Osteoblast (primary cell): ENCODE measurements at regions not wholly inside any gene's neighbourhood (a gene's known extent, or its start where the extent isn't known, plus 50 kb on each side); places are given as distances from the start of the nearest gene placed in this dataset.

ENCODE experiments used
- DNase-seq: peaks from one replicate; pipeline ENCODE4 v3.0.0; 2011; ENCODE audit warnings: low spot score, mixed read lengths; ENCODE audit not compliant: insufficient read length; ENCODE audit errors: missing footprints
- H2AFZ ChIP-seq: 2 replicates; pipeline ENCODE4 v1.6.0; 2011; ENCODE audit warnings: mild to moderate bottlenecking, low read length
- H3K27ac ChIP-seq: 2 replicates; pipeline ENCODE4 v1.5.1; 2011; ENCODE audit warnings: mild to moderate bottlenecking, low read depth, low read length, moderate library complexity
- H3K27me3 ChIP-seq: 2 replicates; pipeline ENCODE4 v1.6.0; 2012; ENCODE audit warnings: mild to moderate bottlenecking, control low read depth, inconsistent platforms, low read length, moderate library complexity; ENCODE audit not compliant: insufficient read depth
- H3K36me3 ChIP-seq: 2 replicates; pipeline ENCODE4 v1.5.1; 2011; ENCODE audit warnings: mild to moderate bottlenecking, low read length, control low read depth, moderate library complexity; ENCODE audit not compliant: insufficient read depth
- H3K4me1 ChIP-seq: 2 replicates; pipeline ENCODE4 v1.5.1; 2011; ENCODE audit warnings: mild to moderate bottlenecking, low read length, control low read depth, moderate library complexity; ENCODE audit not compliant: insufficient read depth
- H3K4me2 ChIP-seq: 2 replicates; pipeline ENCODE4 v1.6.0; 2011; ENCODE audit warnings: mild to moderate bottlenecking, low read length; ENCODE audit not compliant: insufficient read depth
- H3K4me3 ChIP-seq: fragments of 200-600 bp; sonication (generic); 3 replicates; pipeline ENCODE4 v1.5.1; 2012; ENCODE audit warnings: mild to moderate bottlenecking, low read length, inconsistent platforms; ENCODE audit not compliant: insufficient read depth
- H3K79me2 ChIP-seq: 2 replicates; pipeline ENCODE4 v1.6.0; 2012; ENCODE audit warnings: mild to moderate bottlenecking, low read length, control low read depth, inconsistent platforms; ENCODE audit not compliant: insufficient read depth
- H3K9me3 ChIP-seq: 2 replicates; pipeline ENCODE4 v1.5.1; 2011; ENCODE audit warnings: low read depth, low read length, control low read depth
- H4K20me1 ChIP-seq: 2 replicates; pipeline ENCODE4 v1.6.0; 2012; ENCODE audit warnings: mild to moderate bottlenecking, low read length, control low read depth; ENCODE audit not compliant: insufficient read depth
- TF ChIP-seq, protein P1 (sequence below): IDR thresholded peaks from 2 replicates; pipeline ENCODE4 v1.5.1; 2011; ENCODE audit warnings: mild to moderate bottlenecking, low read depth, low read length, moderate library complexity; ENCODE audit errors: extremely low read depth

DNA sequence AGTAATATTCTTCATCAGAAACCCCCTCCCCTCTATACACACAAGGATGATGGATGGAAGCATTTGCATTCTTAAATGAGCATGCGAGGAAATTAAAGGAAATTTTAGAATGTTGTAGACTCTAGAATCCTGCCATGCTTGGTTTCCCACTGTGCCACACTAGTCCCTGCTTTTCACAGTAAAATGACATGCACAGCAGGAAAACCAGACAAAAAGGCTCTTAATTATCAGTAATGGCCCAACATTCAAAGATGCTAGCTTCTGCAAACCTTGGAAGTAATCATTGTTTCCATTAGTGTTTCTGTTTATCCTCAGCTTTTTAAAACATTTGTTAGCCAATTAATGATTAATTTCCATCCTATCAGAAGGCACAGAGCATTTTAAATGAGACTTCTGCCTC is 255.8 kb downstream of the SLCO4C1 start:
- peaks cover 3% of the 10 kb centered on the region for H3K9me3 ChIP-seq
- H3K4me3 ChIP-seq, result no peak overlapping the region
- no peaks in the 10 kb centered on the region for H4K20me1 ChIP-seq

DNA sequence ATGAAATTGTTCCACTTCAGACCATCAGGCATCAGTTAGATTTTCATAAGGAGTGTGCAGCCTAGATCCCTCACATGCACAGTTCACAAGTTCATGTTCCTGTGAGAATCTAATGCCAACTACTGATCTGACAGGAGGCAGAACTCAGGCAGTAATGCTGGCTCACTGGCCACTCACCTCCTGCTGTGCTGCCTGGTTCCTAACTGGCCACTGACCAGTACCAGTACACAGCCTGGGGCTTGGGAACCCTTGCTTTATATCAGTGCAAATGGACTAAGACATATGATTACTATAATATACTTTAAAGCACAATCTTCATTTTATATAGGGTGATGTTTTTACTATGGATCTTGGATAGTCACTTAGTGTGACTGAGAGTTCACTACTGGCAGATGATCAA is 259.2 kb downstream of the SLCO4C1 start:
- Histone ChIP-seq H3K4me3 (no peak overlapping the region), H3K79me2 (no peaks in the 10 kb centered on the region), H3K36me3 (no peaks in the 10 kb centered on the region), H2AFZ (no peak overlapping the region), H3K4me1 (no peaks in the 10 kb centered on the region), H3K4me2 (no peak overlapping the region), H3K27me3 (no peaks in the 10 kb centered on the region), H3K27ac (no peak overlapping the region), H4K20me1 (no peaks in the 10 kb centered on the region), H3K9me3 (peaks cover 3% of the 10 kb centered on the region)
- DNase-seq, result no peak
- TF ChIP-seq, protein P1, sequence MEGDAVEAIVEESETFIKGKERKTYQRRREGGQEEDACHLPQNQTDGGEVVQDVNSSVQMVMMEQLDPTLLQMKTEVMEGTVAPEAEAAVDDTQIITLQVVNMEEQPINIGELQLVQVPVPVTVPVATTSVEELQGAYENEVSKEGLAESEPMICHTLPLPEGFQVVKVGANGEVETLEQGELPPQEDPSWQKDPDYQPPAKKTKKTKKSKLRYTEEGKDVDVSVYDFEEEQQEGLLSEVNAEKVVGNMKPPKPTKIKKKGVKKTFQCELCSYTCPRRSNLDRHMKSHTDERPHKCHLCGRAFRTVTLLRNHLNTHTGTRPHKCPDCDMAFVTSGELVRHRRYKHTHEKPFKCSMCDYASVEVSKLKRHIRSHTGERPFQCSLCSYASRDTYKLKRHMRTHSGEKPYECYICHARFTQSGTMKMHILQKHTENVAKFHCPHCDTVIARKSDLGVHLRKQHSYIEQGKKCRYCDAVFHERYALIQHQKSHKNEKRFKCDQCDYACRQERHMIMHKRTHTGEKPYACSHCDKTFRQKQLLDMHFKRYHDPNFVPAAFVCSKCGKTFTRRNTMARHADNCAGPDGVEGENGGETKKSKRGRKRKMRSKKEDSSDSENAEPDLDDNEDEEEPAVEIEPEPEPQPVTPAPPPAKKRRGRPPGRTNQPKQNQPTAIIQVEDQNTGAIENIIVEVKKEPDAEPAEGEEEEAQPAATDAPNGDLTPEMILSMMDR, result no peak

More for the DNA sequence above, 255.8 kb downstream of the SLCO4C1 start:
- Histone ChIP-seq H3K4me1 (no peaks in the 10 kb centered on the region), H3K4me2 (no peak overlapping the region), H3K79me2 (no peaks in the 10 kb centered on the region), H3K27me3 (no peaks in the 10 kb centered on the region), H2AFZ (no peak overlapping the region), H3K36me3 (no peaks in the 10 kb centered on the region), H3K27ac (no peak overlapping the region)
- TF ChIP-seq, protein P1, result no peak
- no peak for DNase-seq

DNA sequence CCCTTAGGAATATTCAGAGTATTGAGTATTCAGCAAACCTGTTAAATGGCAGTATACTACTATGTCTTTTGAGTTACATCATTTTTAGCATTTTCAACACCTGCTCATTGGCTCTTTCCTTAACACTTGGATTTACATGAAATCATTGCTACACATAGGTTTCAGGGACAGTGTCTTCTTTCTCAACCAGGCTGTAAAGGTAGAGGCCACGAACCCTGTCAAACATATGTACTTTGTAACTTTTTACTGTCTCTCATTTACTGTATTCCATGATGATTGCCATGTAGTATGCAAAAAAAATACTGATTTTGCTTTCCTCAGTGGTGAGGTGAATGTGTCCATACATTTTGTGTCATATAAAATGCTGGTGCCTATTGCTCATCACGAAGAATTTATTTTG is 264.4 kb downstream of the SLCO4C1 start:
- H3K36me3 ChIP-seq, result no peaks in the 10 kb centered on the region
- H3K27ac ChIP-seq, result no peak overlapping the region
- no peak overlapping the region for H2AFZ ChIP-seq
- no peaks in the 10 kb centered on the region for H3K4me1 ChIP-seq
- H4K20me1 ChIP-seq, result no peaks in the 10 kb centered on the region
- no peak for DNase-seq
- H3K79me2 ChIP-seq, result no peaks in the 10 kb centered on the region
- H3K4me3 ChIP-seq, result no peak overlapping the region
- TF ChIP-seq, protein P1, result no peak
- no peaks in the 10 kb centered on the region for H3K27me3 ChIP-seq
- H3K9me3 ChIP-seq, result no peaks in the 10 kb centered on the region
- no peak overlapping the region for H3K4me2 ChIP-seq

GRCh38 chr5:102018690-102019089 is 277.4 kb downstream of the SLCO4C1 start:
- H3K27ac ChIP-seq, result no peak overlapping the region
- no peaks in the 10 kb centered on the region for H3K4me1 ChIP-seq
- H2AFZ ChIP-seq, result no peak overlapping the region
- H3K9me3 ChIP-seq, result no peaks in the 10 kb centered on the region
- H3K27me3 ChIP-seq, result no peaks in the 10 kb centered on the region
- no peaks in the 10 kb centered on the region for H3K36me3 ChIP-seq
- H3K4me2 ChIP-seq, result no peak overlapping the region
- no peak for DNase-seq
- no peaks in the 10 kb centered on the region for H4K20me1 ChIP-seq
- no peak overlapping the region for H3K4me3 ChIP-seq
- no peaks in the 10 kb centered on the region for H3K79me2 ChIP-seq
- TF ChIP-seq, protein P1, result no peak
